ENCODE measurements at regions not wholly inside any gene's neighbourhood (a gene's known extent, or its start where the extent isn't known, plus 50 kb on each side); places are given as distances from the start of the nearest gene placed in this dataset.

DNA sequence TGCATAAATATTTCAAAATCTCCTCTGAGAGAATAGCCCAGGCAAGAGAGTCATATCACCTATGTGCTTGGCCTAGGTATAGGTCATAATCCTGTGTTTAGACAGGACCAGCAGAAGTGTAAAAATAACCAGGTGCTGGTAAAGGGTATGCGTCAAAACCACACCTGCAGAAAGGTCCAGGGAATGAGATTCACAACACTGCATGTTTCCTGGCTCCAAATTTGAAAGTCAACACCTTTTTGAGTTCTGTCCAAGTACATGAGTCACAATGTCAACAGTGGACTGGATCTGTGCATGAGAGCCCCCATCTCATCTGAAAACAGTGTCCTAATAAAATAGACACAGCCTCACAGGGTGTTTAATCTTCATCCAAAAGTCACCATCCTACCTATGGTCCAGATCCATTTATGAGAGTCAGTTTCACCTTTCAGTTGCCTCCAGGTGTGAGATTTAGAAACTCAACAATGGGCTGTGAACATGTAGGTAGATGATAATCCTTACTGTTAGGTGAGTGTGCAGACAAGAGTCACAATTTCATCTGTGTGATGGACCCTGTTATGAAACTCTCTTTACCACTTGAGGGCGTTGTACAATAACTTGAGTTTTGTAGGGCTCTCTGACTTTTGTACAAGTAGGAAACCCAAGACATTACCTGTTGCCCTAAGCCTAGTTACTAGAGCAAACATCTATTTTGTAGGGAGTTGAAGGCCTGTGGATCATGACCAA, 2100.7 kb downstream of the TP53TG3F start:
- POLR2A ChIA-PET: no interaction called here
- H3K4me3 Mint-ChIP-seq (ENCODE audit: unreplicated experiment): no peak overlapping the region
- H3K9me3 ChIP-seq: no peaks in the 10 kb centered on the region
- intact Hi-C loops (cut with micrococcal nuclease; ENCODE audit: unreplicated experiment): no loop called here
- no peaks in the 10 kb centered on the region for H3K36me3 Mint-ChIP-seq (ENCODE audit: insufficient read depth, unreplicated experiment)
- H3K9me3 Mint-ChIP-seq (ENCODE audit: unreplicated experiment): peaks cover 9% of the 10 kb centered on the region
- CTCF ChIA-PET: no interaction called here
- BruUV-seq (replicated peaks): no TSS peak
- TF ChIP-seq, protein P1, sequence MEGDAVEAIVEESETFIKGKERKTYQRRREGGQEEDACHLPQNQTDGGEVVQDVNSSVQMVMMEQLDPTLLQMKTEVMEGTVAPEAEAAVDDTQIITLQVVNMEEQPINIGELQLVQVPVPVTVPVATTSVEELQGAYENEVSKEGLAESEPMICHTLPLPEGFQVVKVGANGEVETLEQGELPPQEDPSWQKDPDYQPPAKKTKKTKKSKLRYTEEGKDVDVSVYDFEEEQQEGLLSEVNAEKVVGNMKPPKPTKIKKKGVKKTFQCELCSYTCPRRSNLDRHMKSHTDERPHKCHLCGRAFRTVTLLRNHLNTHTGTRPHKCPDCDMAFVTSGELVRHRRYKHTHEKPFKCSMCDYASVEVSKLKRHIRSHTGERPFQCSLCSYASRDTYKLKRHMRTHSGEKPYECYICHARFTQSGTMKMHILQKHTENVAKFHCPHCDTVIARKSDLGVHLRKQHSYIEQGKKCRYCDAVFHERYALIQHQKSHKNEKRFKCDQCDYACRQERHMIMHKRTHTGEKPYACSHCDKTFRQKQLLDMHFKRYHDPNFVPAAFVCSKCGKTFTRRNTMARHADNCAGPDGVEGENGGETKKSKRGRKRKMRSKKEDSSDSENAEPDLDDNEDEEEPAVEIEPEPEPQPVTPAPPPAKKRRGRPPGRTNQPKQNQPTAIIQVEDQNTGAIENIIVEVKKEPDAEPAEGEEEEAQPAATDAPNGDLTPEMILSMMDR (IDR thresholded peaks at IDR 0.05; ENCODE audit: insufficient read depth in 1 of 2, low read depth in 1 of 2, low read length in 1 of 2, severe bottlenecking in 1 of 2, unreplicated experiment in 1 of 2): no peak
- H3K4me1 Mint-ChIP-seq (ENCODE audit: low read depth, unreplicated experiment): no peaks in the 10 kb centered on the region
- H3K4me1 ChIP-seq: no peaks in the 10 kb centered on the region
- H3K27me3 ChIP-seq (replicated peaks; ENCODE audit: control insufficient read depth, insufficient read depth, low read length): no peaks in the 10 kb centered on the region
- no peaks in the 10 kb centered on the region for H3K36me3 ChIP-seq (ENCODE audit: control insufficient read depth, insufficient read depth, low read length)
- H3K4me3 ChIP-seq (ENCODE audit: low read depth, low read length): no peak overlapping the region
- no peaks in the 10 kb centered on the region for H3K27me3 Mint-ChIP-seq (ENCODE audit: insufficient read depth, unreplicated experiment)
- H3K27ac Mint-ChIP-seq (ENCODE audit: unreplicated experiment): no peak overlapping the region
- no peak for DNase-seq

DNA sequence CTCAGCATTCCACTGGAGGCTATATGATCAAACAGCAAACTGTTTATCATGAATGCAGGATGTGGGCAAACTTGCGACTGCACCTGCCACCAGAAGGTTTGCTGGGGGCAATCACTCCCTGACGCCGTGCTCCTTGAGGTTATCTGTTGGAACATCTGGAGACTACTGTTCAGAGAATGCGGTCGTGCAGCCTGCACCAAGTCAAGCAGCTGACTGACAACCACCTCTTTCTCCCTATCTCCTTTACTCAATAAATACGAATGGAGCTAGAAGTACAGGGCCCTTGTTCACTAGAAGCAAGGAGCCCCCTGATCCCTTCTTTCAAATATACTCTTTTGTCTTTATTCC, 2101.2 kb downstream of the TP53TG3F start:
- Histone ChIP-seq H3K27me3 (replicated peaks; ENCODE audit: control insufficient read depth, insufficient read depth, low read length) (no peaks in the 10 kb centered on the region), H3K9me3 (no peaks in the 10 kb centered on the region), H3K4me3 (ENCODE audit: low read depth, low read length) (no peak overlapping the region), H3K4me1 (no peaks in the 10 kb centered on the region), H3K36me3 (ENCODE audit: control insufficient read depth, insufficient read depth, low read length) (no peaks in the 10 kb centered on the region)
- BruUV-seq (replicated peaks): no TSS peak
- POLR2A ChIA-PET: no interaction called here
- Mint-ChIP-seq H3K9me3 (ENCODE audit: unreplicated experiment) (peaks cover 9% of the 10 kb centered on the region), H3K4me1 (ENCODE audit: low read depth, unreplicated experiment) (no peaks in the 10 kb centered on the region), H3K27me3 (ENCODE audit: insufficient read depth, unreplicated experiment) (no peaks in the 10 kb centered on the region), H3K36me3 (ENCODE audit: insufficient read depth, unreplicated experiment) (no peaks in the 10 kb centered on the region), H3K27ac (ENCODE audit: unreplicated experiment) (no peak overlapping the region), H3K4me3 (ENCODE audit: unreplicated experiment) (no peak overlapping the region)
- CTCF ChIA-PET: no interaction called here
- intact Hi-C loops (cut with micrococcal nuclease; ENCODE audit: unreplicated experiment): no loop called here
- TF ChIP-seq, protein P1 (IDR thresholded peaks at IDR 0.05; ENCODE audit: insufficient read depth in 1 of 2, low read depth in 1 of 2, low read length in 1 of 2, severe bottlenecking in 1 of 2, unreplicated experiment in 1 of 2): no peak
- no peak for DNase-seq

DNA sequence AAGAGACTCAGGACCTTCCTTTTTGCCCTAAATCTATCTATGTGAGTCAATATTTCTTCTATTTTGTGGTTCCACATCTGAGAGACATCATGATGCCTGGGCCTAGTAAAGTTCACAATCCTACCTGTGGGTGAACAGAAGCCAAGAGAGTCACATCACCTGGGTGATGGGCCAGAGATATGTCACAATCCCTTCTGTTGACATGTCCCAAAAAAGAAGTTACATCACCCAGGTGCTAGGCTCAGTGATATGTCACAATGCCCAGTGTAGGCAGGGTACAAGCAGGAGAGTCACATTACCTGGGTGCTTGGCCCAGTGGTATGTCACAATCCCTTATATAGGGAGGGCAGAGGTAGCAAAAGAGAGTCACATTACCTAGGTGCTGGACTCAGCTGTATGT, 2101.9 kb downstream of the TP53TG3F start:
- no peak overlapping the region for H3K4me3 ChIP-seq (ENCODE audit: low read depth, low read length)
- H3K36me3 Mint-ChIP-seq (ENCODE audit: insufficient read depth, unreplicated experiment): no peaks in the 10 kb centered on the region
- no peak overlapping the region for H3K27ac Mint-ChIP-seq (ENCODE audit: unreplicated experiment)
- H3K4me3 Mint-ChIP-seq (ENCODE audit: unreplicated experiment): no peak overlapping the region
- no peaks in the 10 kb centered on the region for H3K27me3 Mint-ChIP-seq (ENCODE audit: insufficient read depth, unreplicated experiment)
- BruUV-seq (replicated peaks): no TSS peak
- no peaks in the 10 kb centered on the region for H3K27me3 ChIP-seq (replicated peaks; ENCODE audit: control insufficient read depth, insufficient read depth, low read length)
- peaks cover 9% of the 10 kb centered on the region for H3K9me3 Mint-ChIP-seq (ENCODE audit: unreplicated experiment)
- H3K36me3 ChIP-seq (ENCODE audit: control insufficient read depth, insufficient read depth, low read length): no peaks in the 10 kb centered on the region
- ChIA-PET POLR2A (no interaction called here), CTCF (no interaction called here)
- no peak for DNase-seq
- intact Hi-C loops (cut with micrococcal nuclease; ENCODE audit: unreplicated experiment): no loop called here
- H3K4me1 ChIP-seq: no peaks in the 10 kb centered on the region
- no peaks in the 10 kb centered on the region for H3K4me1 Mint-ChIP-seq (ENCODE audit: low read depth, unreplicated experiment)
- TF ChIP-seq, protein P1 (IDR thresholded peaks at IDR 0.05; ENCODE audit: insufficient read depth in 1 of 2, low read depth in 1 of 2, low read length in 1 of 2, severe bottlenecking in 1 of 2, unreplicated experiment in 1 of 2): no peak
- no peaks in the 10 kb centered on the region for H3K9me3 ChIP-seq
